Cardiac fibroblast (primary cell): ENCODE measurements at regions not wholly inside any gene's neighbourhood (a gene's known extent, or its start where the extent isn't known, plus 50 kb on each side); places are given as distances from the start of the nearest gene placed in this dataset.

ENCODE experiments used
- DNase-seq, 2 donors: peaks; one replicate each; pipeline versions ENCODE4 v3.0.0 to v3.0.0-alpha.2; 2010; ENCODE audit warnings: low read depth in 2 of 2
- H3K4me3 ChIP-seq, 2 donors: replicated peaks in 1 of 2; 1 replicate in 1 of 2; 2 replicates in 1 of 2; pipeline ENCODE4 v1.5.1; 2011; ENCODE audit warnings: low read depth in 2 of 2, low read length in 2 of 2, mild to moderate bottlenecking in 2 of 2, moderate library complexity in 1 of 2
- TF ChIP-seq, protein P1 (sequence below): IDR thresholded peaks from one replicate; pipeline ENCODE4 v1.5.1; 2011; ENCODE audit warnings: low read depth, mild to moderate bottlenecking, low read length, inconsistent platforms

DNA sequence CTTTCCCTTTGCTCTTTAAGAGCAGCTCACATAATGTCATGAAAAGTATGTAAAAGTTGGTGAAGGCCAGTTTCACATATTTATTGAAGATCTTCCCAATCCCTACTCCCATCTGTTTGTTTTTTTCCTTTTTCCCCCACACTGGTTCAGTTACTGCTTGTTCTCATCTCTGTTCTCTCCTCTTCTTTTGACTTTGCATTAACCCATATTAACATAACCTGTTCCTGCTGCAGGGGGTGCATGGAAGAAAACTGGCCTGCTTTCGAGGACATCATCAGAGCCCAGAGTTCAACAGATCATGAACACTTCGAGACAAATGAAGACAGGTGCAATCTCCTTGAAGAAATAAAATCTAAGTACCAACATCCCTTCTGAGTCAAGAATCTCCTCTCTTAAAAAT, 93.3 kb upstream of the FAM3C start:
- no peak overlapping the region for H3K4me3 ChIP-seq
- DNase-seq, result no peak
- TF ChIP-seq, protein P1, sequence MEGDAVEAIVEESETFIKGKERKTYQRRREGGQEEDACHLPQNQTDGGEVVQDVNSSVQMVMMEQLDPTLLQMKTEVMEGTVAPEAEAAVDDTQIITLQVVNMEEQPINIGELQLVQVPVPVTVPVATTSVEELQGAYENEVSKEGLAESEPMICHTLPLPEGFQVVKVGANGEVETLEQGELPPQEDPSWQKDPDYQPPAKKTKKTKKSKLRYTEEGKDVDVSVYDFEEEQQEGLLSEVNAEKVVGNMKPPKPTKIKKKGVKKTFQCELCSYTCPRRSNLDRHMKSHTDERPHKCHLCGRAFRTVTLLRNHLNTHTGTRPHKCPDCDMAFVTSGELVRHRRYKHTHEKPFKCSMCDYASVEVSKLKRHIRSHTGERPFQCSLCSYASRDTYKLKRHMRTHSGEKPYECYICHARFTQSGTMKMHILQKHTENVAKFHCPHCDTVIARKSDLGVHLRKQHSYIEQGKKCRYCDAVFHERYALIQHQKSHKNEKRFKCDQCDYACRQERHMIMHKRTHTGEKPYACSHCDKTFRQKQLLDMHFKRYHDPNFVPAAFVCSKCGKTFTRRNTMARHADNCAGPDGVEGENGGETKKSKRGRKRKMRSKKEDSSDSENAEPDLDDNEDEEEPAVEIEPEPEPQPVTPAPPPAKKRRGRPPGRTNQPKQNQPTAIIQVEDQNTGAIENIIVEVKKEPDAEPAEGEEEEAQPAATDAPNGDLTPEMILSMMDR, result no peak

DNA sequence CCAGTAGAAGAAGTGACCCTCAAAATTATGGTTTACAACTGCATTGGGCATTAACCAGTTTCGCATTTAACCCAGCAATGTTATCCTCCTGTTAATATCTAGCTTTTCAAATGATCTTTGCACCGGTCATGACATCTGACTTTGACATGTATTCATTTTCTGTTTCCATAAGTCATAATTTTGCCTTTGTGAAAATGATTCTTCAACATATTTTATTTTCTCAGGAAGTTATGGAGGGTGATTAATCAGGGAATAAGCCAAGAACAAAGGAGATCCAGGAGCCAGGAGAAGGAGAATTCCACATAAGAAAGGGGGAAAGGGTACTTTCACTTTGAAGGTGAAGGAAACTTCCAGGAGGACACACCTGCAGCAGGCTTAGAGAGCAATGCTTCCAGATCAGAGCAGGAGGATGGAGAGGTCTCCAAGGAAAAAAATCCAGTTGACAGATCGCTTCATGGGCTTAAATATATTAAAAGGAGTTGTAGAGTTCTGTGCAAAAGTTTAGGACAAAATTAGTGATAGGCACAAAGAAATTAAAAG, 92.1 kb upstream of the FAM3C start:
- H3K4me3 ChIP-seq, result no peak overlapping the region
- TF ChIP-seq, protein P1, result no peak
- DNase-seq, result no peak

DNA sequence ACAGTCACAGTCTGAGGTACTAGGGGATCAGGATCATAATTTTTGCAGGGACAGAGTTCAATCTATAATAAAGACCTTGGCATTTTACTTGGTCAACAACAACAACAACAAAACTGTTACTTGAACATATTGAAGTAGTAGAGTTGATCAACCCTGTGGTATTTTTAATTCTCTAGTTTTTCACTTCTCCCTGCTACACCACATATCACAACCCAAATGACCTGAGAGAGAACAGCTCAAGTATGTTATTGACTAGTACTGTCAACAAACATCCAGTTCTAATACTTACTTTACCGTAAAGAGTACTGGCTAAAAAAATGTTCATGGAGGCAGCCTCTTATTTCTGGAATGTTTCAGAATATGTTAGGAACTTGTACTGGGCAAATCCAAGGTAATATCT, 90.5 kb upstream of the FAM3C start:
- TF ChIP-seq, protein P1, result no peak
- DNase-seq, result no peak
- no peak overlapping the region for H3K4me3 ChIP-seq

DNA sequence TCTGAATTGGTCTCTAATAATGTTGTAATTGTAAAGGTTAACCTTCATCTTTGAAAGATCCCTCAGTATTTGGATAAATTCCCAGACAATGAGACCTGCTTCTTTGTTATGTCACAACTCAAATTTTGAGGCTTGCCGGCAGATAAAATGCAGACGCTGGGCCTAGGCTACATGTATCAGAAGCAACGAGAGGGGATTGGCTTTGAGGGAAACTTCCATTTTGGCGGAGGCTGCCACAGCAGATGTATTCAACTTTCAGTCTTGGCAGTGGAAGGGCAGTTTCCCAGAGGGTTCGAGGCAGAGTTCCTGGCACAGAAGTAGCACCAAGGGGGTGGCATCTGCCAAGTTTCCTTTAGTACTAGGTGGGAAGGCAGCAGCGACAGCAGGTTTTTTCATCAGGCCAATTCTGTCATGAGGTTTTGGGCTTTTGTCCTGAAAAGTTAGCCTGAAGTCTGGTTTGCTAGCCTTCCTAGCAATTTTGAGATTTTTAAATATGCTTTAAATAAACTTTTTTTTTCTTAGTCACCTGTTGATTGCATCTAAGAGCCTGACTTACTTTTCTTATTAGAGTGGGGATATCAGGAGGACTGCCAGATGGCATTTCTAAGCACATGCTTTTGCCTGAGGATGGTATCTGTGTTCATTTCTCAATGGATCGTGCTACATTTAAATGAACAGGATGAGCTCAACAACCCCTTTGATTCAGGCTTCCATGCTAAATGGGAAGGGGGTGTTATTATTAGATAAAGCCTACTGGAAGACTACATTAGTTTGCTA, 89.5 kb upstream of the FAM3C start:
- TF ChIP-seq, protein P1, result no peak
- no peak overlapping the region for H3K4me3 ChIP-seq
- DNase-seq, result peak; percentile 45 to 78

DNA sequence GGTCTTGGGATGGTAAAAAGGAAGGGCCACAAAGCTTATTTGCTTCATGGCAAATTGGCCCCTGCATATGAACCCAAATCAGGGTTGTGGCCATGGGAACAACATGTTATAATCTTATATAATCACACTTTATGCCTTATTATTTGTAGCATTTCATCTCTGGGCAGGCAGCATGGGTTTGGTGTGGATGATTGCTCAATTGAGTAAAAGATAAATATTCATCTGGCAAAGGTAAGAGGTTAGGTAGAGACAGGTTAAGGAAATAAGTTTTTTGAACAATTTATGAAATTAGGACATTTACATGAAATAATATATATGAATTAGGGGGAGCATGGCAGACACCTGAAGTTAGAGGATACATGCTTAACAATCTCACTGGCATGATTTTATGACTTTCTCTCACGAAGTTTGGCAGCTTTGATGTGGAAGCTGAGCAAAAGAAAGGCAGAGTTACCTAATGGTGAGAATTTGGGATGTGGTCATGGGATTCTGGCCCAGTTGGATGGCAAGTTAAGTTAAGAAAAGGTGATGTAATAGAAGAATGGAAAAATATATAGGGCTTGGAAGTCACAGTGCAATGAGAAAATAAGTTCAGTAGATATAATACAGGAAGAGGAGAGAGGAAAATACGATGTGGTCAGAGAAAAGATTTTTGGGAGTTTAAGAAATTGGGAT, 88.1 kb upstream of the FAM3C start:
- H3K4me3 ChIP-seq, result no peak overlapping the region
- TF ChIP-seq, protein P1, result no peak
- no peak for DNase-seq

DNA sequence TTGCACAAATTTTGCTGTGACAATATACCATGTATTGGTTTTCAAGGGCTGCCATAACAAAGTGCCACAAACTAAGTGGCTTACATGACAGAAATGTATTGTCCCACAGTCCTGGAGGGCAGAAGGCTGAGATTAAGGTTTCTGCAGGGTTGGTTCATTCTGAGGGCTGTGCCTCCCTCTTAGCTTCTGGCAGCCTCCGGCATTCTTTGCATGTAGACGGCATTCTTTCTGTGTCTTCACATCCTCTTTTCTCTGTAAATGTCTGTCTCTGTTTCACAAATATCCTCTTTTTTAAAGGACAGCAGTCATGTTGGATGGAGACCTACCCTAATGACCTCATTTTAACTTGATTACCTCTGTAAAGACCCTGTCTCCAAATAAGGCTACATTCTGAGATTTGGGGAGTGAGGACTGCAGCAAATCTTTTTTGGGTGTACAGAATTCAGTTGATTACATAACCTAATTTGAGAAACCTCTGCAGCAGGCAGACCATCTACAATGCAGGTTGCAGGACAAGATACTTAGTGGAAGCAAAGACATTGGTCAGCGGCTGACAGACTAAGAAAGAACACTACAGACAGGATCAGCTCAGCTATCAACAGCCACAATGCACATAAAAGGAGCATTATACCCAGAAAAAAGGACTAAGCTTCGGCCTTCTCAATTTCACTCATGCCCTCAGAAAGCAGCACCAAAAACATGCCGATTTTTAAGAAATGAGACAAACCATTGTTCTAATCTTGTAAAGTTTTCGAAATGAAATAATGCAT, 84.6 kb upstream of the FAM3C start:
- TF ChIP-seq, protein P1, result no peak
- peak in 1 of 2 donors; percentile 14 for DNase-seq
- no peak overlapping the region for H3K4me3 ChIP-seq
